Heart left ventricle (tissue), 13 donors: ENCODE measurements at regions not wholly inside any gene's neighbourhood (a gene's known extent, or its start where the extent isn't known, plus 50 kb on each side); places are given as distances from the start of the nearest gene placed in this dataset.

Experiments used
- CTCF ChIP-seq, 12 donors: fragments of 200-600 bp; sonication (generic) in 4 of 12; IDR thresholded peaks; one replicate each; pipeline versions ENCODE4 v1.5.0 to v1.8.0; 2018 to 2022; ENCODE audit warnings: antibody characterized with exemption in 12 of 12, mild to moderate bottlenecking in 5 of 12
- POLR2A ChIP-seq, 2 donors: fragments of 450-650 bp; IDR thresholded peaks; one replicate each; pipeline ENCODE4 v1.6.1; 2017; ENCODE audit warnings: antibody characterized with exemption in 2 of 2, mild to moderate bottlenecking in 2 of 2, moderate library complexity in 2 of 2
- donor health status: ischemic (EF 13 %, LVEDD 7.1; RV severe dilation, severe dysfunction).
- donor health status: DM: no; HTN: yes; CAD: no.
- donor health status: DM: no; HTN: no; CAD: no.
- donor health status: ischemic (EF 25% LVEDD 6.9; RV normal size, moderate dysfunction).
- donor health status: ischemic (EF 25% LVEDD 5.7; RV mildly dilated, moderate dysfunction).
- donor health status: ischemic (EF 35%, LVEDD 5.7; RV mildly dilated, moderate dysfunction).
- donor health status: nonischemic (EF 11% LVEDD 7.7; RV severe dilation, severe dysfunction).
- donor health status: DM: yes; HTN: yes; CAD: no.
- donor health status: PGD.
- donor health status: ischemic (EF 29% LVEDD 5.4; RV normal size, mild dysfunction).
- donor health status: nonischemic (EF 23%, LVEDD 6.1; RV moderate dilation, normal function).

GRCh38 chr20:21020659-21021471 is 85.3 kb downstream of the LINC00237 start:
- TF ChIP-seq CTCF (IDR thresholded peaks at IDR 0.05) (no peak), POLR2A (IDR thresholded peaks at IDR 0.05) (no peak)
